NOMO-1 treated with DMSO at 0.1 percent for 48 hours (cell line): ENCODE measurements at regions not wholly inside any gene's neighbourhood (a gene's known extent, or its start where the extent isn't known, plus 50 kb on each side); places are given as distances from the start of the nearest gene placed in this dataset.

Experiments
- DNase-seq: peaks from one replicate; lab custom pipeline; 2025; ENCODE audit not compliant: unreplicated experiment; lab: John Stamatoyannopoulos, UW

DNA sequence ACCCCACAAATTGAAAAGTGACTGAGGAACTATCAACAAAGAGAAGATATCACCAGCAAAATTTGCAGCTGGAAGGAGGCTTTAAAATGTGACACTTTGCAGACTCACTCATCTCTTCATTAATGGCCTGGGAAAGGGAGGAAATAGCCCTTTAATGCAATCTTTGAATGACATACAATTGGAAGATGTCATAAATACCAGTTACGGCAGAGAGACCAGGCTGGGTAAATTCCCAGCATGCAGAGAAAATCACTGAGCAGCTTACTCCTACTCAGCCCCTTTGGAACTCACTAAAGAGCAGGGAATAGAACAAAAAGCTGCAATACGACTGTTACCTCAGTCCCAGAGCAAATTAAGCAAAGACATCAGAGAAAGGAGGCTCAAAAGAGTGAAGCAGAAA, 238.9 kb downstream of the HS3ST1 start:
- DNase-seq = no peak

DNA sequence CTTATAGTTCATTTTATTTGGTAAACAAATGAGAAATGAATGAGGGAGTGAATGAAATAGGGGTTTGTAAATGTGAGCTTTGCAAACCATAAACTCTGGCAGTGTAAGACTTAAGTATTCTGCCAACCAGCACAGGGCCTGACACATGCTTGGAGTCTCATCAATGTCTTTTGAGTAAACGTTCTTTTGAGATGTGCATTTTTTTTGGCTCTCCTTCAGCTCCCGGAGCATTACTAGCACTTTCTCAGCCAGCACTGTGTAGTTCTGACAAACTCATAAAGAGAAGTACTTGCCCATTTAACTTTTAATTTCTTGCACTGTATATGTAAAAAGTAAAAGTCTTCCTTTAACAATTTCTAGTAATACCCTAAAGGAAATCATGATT, 245.3 kb downstream of the HS3ST1 start:
- no peak for DNase-seq

DNA sequence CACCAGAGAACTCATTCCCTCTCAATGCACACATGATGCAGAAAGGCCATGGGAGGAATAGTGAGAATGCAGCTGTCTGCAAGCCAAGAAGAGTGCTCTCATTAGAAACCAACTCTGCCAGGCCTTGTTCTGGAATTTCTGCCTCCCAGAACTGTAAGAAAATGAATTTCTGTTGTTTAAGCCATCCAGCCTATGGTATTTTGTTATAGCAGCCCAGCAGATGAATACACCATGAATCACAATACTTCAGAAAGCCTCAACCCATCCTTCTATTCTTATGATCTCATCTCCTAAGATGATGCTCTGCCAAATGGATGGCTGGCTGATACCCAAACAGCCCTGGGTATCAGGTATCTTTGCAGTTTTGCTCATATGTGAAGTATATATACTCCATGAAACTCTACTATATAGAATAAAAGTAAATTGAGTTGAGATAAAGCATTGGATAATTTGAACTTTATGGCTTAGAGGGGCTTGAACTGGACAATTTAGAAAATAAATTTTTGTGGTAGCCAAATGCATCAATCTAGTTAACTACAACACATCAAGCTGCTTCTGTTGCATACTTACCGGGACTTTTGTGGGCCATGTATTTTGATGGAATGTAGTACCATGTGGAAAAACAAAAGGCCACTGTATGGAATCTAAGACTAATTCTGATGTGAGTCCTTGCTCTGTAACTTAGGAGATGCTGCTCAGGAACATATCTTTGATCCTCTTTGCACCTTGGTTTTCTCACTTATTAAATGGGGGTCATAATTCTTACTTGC, 245.9 kb downstream of the HS3ST1 start:
- no peak for DNase-seq

DNA sequence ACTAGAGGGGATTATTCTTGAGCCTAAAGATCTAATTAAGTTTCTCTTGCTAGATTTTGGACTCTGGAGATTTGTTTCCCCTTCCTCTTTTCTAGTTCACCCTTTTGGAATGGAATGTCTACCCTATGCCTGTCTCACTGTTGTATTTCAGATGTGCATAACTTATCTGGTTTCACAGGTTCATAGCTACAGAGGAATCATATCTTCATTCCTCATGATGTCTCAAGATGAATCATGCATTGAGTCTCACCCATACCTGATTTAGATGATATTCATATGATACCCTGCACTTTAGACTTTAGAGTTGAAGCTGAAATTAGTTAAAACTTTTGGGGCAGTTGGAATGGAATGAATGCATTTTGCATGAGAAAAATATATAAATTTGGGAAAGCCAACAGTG, 246.7 kb downstream of the HS3ST1 start:
- no peak for DNase-seq

DNA sequence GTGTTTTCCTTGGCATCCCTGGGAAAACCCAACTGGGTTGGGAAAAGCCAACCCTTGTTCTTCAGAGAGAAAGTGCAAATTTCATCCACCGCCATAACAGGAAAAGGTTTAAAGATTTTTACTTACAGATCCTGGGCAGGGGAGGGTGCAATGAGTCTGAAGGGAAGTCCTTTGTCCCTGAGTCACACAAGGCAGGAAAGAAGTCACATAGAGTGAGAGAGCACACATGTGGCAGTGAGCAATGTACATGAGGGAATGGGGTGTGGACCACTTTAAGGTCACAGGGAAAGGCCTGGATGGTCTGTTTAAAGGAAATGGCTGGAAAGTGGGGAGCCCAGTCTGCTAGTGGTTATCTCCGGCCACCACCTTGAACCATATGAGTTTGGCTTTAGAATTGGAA, 248.9 kb downstream of the HS3ST1 start:
- DNase-seq = no peak

DNA sequence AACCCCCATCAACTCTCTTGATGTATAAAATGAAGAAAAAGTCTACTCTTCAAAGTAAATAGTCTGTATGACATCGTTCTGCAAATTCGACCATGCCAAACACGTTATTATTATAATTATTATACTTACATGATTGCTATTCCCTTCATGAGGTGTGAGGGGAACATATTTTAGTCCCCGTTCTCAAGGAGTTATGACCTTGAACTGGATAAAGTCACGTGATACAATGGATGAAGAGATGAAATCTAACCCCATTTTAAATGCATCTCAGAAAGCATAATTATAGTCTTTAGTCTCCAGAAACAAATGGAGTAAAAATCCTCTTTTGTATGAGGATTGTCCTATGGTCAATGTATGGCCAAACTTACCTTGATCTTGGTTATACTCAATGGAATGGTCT, 250.3 kb downstream of the HS3ST1 start:
- DNase-seq = no peak

DNA sequence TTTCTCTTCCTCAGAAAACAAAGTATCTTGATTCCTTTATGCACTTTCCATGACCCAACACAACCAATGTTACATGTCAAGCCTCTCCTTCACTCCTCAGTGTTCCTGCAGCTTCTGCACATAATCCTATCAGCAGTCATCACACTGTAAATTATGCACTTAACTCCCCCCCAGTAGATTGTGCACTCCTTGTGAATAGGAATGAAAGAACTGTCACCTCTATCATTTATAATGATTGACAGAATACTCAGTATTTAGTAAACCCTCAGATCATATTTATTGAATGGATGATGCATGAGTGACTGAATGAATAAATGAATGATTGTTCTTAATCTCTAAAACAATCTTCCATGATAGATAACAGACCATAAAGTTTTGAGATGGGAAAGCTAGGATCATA, 253.3 kb downstream of the HS3ST1 start:
- DNase-seq = no peak

DNA sequence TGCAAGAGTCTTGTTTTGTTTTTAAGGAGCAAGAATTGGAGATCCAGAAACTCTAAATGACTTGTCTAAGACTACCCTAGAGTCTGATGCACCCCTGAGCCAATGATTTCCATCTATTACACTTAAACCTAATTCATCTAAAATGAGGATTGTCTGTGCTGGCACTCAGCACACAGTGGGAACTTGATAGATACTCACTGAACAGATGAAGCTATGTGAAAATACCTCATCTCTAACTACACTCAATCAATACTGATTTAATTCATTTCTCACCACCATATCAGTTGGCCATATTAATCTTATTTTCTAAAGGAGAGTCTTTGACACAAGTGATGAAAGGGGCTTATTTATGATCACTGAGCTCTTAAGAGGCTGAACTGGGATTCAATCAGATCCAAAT, 262.1 kb downstream of the HS3ST1 start:
- DNase-seq = no peak

DNA sequence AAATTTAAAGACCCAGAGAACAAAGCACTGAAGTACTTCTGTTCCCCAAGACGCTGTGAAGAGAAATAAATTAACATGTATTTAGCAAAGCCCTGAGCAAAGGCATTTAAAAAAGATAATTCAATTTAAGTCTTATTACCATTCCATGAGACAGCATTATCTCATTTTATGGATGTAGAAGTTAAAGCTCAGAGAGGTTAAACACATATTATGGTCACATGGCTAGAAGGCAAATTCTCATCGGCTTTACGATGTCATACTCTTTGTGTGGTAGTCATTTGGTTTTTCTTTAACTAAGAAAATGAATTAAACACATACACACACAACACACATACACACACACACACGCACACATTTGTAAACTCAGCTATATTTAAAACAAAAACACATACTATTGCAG, 262.7 kb downstream of the HS3ST1 start:
- no peak for DNase-seq

DNA sequence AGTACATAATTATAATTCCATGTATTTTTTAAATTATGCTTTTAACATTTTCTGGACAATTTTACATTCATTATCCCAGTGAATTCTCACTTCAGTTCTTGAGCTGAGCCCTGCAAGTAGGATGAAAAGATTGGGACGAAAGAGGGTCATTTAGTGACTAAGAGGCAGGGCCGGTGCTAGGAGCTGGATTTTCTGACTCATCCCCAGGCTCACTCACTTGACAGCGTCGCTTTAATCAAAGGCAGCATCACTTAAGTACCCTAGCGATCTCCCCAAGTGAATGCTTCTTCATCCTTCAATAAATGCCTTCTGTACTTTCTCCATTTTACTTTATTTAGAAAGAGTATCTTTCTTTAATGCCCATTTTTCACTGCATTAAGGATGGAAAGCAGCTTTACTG, 263.6 kb downstream of the HS3ST1 start:
- no peak for DNase-seq

DNA sequence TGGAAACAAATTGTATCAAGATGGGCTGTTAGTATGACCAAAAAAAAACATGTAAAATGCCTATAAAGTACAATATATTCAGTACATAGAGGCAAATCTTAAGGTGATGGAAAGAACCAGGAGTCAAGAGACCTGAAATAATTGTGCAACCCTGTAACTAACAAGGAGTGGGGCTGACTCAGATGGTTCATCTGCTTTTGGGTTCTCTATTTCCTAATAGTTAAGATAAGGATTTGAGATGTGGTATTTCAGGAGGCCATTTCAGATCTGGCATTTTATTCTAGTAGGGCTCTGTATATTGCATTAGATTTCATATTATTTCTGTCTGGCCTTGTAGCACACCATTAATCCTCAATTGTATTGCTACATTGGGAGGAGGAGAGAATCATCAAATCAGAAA, 268.4 kb downstream of the HS3ST1 start:
- no peak for DNase-seq

DNA sequence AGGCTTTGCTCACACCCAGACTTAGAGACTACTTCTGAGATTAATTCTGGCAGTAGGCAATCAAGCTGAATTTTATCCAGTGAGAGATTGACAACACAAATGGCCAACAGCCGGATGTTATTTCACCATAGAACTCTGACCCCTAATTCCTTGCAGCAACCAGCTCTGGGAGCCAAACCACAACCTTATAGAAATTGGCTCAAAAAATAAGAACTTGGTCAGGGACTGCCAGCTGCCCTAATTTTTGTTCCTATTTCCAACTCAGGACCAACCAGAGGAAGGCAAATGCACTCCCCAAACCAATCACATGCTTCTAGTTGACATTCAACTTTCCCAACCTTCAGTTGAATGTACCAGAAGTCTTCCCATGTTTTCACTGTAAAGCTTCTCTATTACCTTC, 269.7 kb downstream of the HS3ST1 start:
- no peak for DNase-seq

DNA sequence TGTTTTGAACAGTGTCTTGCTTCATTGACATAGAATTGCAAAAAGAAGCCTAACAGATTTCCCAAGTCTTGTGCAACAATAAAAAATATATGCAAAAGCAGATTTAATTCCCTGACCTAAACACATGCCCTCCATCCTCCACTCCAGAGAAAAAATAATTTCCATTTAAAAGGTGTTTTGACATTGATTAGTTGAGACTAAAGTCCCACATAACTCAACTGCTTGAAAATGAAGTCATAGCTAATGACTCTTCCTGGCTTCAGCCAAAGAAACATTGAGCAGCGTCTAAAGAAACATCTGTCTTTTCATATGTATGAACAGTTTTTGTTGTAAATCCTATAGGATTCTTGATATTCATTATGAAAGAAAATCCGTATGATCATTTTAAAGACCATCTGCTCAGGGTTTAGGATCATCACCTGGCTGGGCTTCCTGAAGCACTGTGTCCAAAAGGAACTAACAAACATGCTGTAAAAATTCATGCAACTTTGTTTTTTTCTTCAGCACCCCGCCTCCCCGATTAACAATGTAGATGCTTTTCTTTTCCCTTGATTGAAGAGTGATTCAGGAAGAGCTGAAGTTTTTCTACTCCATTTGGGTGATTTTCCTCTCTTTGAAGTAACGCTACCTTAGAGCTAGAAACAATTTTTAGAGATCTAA, 273.4 kb downstream of the HS3ST1 start:
- no peak for DNase-seq

DNA sequence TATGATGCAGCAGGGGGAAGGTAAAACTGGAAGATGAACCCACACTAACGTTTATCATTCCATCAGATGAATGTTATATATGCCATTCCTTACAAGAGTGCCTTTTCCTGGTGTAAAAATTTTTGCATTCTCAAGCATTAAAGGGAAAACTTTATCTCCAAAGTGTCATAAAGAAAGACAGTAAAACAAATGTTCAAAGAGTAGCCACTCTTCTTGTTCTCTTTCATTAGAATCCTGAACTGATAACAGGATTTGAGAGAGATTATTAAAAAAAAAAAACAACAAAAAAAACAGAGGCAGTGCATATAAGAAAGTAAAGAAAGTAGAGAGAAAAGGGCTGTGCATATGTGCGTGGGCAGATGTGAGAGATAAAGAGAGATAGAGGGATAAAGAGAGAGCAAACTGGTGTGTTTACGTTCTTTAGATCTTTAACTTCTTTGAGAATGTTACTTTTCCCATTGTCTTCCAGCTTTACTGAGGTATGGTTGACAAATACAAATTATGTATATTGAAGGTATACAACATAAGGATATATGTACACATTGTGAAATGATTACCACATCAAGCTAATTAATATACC, 275.4 kb downstream of the HS3ST1 start:
- no peak for DNase-seq

DNA sequence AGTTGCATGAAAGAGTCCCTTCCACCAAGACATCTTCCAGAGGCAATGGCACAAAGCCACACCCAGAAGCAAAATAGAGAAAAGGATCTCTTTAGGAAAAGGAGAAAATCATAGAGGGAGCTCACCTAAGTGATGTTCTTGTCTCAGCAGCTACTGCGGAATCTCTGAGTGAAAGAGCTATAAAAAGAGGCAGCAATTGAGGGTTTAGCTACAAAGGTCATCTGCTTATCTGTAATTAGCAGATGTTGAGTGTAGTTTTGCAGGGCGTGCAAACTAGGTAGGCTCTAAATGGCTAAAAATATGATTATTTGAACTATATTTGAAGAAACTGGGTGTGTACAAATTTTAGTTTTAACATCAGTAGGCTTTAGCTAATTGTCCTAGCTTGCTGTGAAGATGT, 276.0 kb downstream of the HS3ST1 start:
- no peak for DNase-seq

DNA sequence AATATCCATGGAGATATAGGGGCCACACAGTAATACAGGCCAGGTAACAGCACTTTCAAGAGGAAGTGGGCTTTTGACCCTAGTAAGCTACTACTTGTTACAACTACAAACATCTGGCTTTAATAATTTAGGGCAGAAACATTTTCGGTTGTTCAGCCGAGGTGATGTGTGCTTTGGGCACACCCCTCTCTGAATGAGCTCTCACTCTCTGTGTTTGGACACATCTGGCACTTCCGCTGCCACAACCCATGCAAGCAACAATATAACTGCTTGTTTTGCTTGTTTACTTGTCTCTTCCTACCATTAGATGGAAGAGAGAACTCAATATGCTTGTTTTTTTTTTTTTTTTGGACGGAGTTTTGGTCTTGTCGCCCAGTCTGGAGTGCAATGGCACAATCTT, 277.2 kb downstream of the HS3ST1 start:
- DNase-seq = no peak

DNA sequence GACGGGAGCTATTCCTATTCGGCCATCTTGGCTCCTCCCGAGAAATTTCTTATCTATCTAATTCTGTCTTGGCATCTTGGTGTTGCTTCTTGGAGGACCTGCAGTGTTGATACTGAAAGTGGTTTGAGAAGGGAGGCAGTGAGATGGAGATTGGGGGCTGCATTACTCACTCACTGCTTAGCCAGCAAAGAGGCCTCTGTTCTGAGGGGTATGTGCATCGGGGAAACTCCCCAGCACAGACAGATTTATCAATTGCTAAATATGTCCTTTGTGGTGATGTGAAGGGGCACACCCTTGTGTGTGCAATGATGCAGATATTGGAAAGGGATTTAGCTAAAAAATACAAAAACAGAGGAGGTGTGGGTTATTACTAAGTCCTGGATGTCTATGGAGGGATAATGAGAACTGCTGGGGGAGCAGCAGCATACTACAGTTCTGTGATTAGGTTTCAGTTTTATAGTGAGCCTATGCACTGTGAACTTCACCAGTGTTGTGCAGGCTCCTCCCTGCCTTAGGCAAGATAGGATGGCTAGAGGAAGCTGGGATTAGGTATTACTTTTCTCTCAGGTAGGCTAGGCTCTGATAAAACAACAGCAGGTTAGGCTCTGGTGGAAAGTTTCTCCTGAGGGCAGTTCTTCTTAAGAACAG, 279.0 kb downstream of the HS3ST1 start:
- no peak for DNase-seq

DNA sequence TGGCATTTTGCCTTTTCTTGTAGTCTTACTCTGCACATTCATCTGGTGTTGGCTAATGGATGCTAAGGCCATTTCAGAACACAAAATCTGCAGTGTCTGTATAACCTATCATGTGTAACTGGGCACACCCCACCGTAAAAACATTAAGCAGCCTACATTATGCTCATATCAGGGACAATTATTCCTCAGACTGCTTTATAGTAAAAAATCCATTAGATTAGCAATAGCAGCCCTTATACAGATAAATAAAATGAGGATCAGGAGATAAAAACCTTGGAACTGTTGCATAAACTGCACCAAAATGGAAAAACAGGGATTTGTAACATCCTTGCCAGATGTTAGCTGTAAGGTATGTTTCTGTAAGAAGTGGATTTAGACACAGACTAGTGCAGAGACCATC, 288.8 kb downstream of the HS3ST1 start:
- no peak for DNase-seq

DNA sequence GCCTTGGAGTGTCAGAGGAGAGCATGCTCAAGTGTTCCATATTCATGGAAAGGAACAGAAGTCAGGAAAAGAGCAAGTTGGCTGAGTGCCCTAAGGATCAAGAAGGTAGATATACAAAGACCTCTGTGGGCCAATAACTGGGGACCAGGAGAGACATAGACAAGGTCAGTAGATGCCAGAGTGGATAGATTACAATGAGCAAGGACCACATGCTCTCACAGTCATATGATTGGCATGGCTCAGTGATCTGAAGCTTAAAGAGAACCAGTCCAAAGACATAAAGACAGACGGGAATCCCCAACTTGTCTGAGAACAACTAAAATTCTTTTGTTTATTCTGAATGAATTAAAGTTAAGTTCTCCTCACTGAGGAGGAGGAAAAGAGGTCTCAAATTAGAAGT, 289.7 kb downstream of the HS3ST1 start:
- no peak for DNase-seq

DNA sequence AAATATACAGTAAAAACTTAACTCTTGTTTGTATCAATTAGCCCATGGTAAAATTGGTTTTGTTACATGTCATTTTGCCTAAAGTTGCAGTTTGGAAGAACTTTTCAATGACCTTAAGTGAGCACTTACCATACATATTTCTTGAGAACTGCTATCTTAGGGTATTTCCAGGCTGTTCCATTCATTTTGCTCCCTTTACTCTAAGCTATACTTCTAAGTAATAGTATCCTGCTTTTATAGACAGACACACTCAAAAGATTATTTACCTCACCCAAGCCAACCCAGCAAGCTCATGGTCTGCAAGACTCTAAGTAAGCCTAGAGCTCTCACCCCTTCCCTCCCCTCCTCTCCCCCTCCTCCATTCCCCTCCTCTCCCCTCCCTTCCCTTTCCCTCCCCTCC, 294.0 kb downstream of the HS3ST1 start:
- no peak for DNase-seq

DNA sequence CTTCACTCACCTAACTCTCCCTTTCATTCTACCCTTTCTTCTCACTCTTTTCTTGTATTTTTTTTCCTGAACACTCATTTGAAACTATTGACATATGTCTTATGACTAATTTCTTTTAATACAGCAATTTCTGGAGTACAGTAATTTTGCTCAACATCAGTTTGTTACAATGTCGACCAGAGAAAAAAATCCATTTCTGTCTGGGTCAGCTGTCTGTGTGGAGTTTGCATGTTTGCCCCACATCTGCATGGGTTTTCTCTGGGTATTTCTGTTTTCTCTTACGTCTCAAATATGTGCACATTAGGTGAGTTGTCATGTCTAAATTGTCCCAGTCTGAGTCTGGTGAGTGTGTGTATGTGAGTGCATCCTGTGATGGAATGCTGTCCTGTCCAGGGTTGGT, 294.8 kb downstream of the HS3ST1 start:
- no peak for DNase-seq

DNA sequence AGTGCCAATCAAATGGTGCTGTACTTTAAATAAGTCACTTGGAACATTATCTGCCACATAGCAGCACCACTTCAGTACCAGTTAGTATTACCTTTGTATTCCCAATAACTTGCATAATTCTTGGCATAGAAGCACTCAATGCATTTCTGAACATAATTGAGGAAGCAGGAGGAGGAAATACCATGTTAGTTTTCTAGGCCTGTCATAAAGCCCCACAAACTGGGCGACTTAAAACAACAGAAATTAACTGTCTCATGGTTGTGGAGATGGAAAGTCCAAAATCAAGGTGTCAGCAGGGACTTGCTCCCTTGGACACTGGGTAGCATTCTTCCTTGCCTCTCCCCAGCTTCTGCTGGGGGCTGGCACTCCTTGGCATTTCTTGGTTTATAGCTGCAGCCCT, 296.2 kb downstream of the HS3ST1 start:
- no peak for DNase-seq
